ENCODE measurements at regions not wholly inside any gene's neighbourhood (a gene's known extent, or its start where the extent isn't known, plus 50 kb on each side); places are given as distances from the start of the nearest gene placed in this dataset.

GRCh38 chr15:39304201-39304841, 276.6 kb upstream of the THBS1 start:
- no peak overlapping the region for H3K4me3 Mint-ChIP-seq
- H3K27ac Mint-ChIP-seq = no peak overlapping the region
- H3K27me3 Mint-ChIP-seq = peaks cover 43 to 87% of the 10 kb centered on the region in 2 donors
- H3K9me3 Mint-ChIP-seq = no peaks in the 10 kb centered on the region
- no peaks in the 10 kb centered on the region for H3K4me1 Mint-ChIP-seq (ENCODE audit: low read depth in 2 of 2)
- DNase-seq (no peak), ATAC-seq (replicated peaks) (no peak)
- H3K36me3 Mint-ChIP-seq (ENCODE audit: insufficient read depth) = no peaks in the 10 kb centered on the region

- DNase-seq (no peak), ATAC-seq (replicated peaks) (no peak)
- no peaks in the 10 kb centered on the region for H3K36me3 Mint-ChIP-seq (ENCODE audit: insufficient read depth)
- no peaks in the 10 kb centered on the region for H3K9me3 Mint-ChIP-seq
- H3K4me1 Mint-ChIP-seq (ENCODE audit: low read depth in 2 of 2) = no peaks in the 10 kb centered on the region
- H3K4me3 Mint-ChIP-seq = no peak overlapping the region
- H3K27me3 Mint-ChIP-seq = peaks cover 36 to 81% of the 10 kb centered on the region in 2 donors
- no peak overlapping the region for H3K27ac Mint-ChIP-seq
Observed at GRCh38 chr15:39304931-39305728, 275.7 kb upstream of the THBS1 start.

DNA sequence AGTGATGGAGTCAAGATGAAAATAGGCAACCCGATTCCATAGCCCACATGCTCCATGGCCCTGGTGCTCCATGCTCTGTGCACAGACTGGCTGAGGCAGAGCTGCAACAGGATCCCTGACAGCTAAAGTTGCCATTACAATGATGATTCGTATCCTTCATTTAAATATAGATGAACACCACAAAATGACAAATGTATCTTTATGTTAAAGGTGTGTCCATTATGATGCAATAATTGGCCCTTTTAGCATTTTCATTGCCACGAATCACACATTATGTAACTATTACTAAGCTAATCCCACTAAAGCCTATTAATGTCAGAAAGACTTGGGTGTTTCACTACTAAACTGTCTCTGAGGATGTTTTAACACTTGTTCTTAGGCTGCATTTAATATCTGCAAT, 270.2 kb upstream of the THBS1 start:
- no peak for ATAC-seq (replicated peaks)
- H3K27me3 Mint-ChIP-seq = peaks cover 20 to 61% of the 10 kb centered on the region in 2 donors
- DNase-seq = no peak
- no peaks in the 10 kb centered on the region for H3K9me3 Mint-ChIP-seq
- no peak overlapping the region for H3K27ac Mint-ChIP-seq
- H3K4me1 Mint-ChIP-seq (ENCODE audit: low read depth in 2 of 2) = no peaks in the 10 kb centered on the region
- H3K4me3 Mint-ChIP-seq = no peak overlapping the region
- H3K36me3 Mint-ChIP-seq (ENCODE audit: insufficient read depth) = no peaks in the 10 kb centered on the region

DNA sequence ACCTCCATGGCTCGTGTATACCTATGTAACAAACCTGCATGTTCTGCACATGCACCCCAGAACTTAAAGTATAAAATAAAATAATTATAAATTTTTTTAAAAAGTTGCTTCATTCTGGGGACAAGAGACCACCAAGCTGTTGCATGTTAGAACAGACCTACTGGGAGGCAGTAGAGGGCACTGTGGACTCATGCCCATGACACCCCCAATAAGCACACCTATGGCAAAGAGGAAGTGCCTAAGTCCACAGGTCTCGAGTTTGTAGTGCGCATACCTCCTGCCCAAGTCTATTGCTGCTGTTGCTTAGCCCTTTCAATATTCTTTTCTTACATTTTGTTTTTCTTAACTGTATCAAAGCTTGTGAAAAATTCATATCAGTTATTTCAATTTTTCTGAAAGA, 267.9 kb upstream of the THBS1 start:
- no peaks in the 10 kb centered on the region for H3K36me3 Mint-ChIP-seq (ENCODE audit: insufficient read depth)
- H3K9me3 Mint-ChIP-seq = no peaks in the 10 kb centered on the region
- no peaks in the 10 kb centered on the region for H3K4me1 Mint-ChIP-seq (ENCODE audit: low read depth in 2 of 2)
- no peak overlapping the region for H3K4me3 Mint-ChIP-seq
- ATAC-seq (replicated peaks) (no peak), DNase-seq (no peak)
- peaks cover 18 to 42% of the 10 kb centered on the region in 2 donors for H3K27me3 Mint-ChIP-seq
- H3K27ac Mint-ChIP-seq = no peak overlapping the region

- Mint-ChIP-seq H3K27ac (no peak overlapping the region), H3K9me3 (no peaks in the 10 kb centered on the region), H3K36me3 (ENCODE audit: insufficient read depth) (no peaks in the 10 kb centered on the region), H3K27me3 (peaks cover 22 to 42% of the 10 kb centered on the region in 2 donors), H3K4me1 (ENCODE audit: low read depth in 2 of 2) (no peaks in the 10 kb centered on the region), H3K4me3 (no peak overlapping the region)
- DNase-seq (no peak), ATAC-seq (replicated peaks) (no peak)
Observed at GRCh38 chr15:39313467-39313866, 267.4 kb upstream of the THBS1 start.

DNA sequence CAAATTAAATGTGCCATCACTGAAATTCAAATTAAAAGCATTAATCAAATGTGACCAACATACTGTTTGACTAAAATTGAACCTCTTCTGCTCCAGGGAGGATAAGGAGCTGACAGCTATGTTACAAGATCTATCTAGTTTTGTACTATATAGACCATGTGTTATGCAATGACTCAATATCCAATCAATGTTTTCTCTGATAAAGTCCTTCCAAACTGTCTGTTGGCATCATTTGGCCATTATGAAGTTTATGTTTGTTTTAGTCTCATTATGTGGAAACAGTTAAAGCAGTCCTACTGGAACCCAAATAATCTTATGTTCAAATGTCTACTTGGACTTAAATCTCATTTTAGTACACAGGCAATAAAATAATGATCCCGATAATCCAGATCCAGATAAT, 267.0 kb upstream of the THBS1 start:
- Mint-ChIP-seq H3K4me3 (no peak overlapping the region), H3K9me3 (no peaks in the 10 kb centered on the region), H3K27me3 (peaks cover 27 to 40% of the 10 kb centered on the region in 2 donors), H3K27ac (no peak overlapping the region), H3K4me1 (ENCODE audit: low read depth in 2 of 2) (no peaks in the 10 kb centered on the region), H3K36me3 (ENCODE audit: insufficient read depth) (no peaks in the 10 kb centered on the region)
- no peak for DNase-seq
- no peak for ATAC-seq (replicated peaks)

DNA sequence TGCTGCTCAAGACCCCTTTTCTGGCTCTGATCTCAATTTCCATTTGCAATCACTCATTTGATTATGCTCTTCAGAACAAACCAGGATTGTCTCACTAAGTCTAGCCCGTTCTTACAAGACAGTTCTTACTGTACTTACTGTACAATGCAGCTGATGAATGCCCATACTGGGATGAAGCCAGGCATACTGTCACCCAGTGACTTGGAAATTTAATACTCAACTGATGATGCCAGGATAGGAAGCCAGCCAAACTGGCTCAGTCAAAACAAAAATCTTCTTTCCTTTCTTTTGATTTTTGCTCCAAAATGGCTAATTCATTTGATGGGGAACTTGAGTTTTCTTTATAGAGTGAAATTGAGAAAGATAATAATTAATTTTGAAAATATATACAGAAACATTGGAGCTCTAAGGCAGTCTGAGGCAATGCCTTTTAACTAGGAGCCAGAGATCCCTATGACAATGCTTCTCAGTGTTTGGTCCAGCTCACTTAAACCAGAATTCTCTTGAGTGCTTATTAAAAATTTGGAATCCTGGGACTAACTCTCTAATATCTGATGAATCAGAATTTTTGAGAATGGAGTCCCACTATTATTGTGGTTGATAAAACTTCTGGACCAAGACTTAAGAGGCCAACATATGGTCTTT, 265.6 kb upstream of the THBS1 start:
- Mint-ChIP-seq H3K27me3 (peaks cover 27 to 37% of the 10 kb centered on the region in 2 donors), H3K9me3 (no peaks in the 10 kb centered on the region), H3K4me1 (ENCODE audit: low read depth in 2 of 2) (no peaks in the 10 kb centered on the region), H3K27ac (no peak overlapping the region), H3K36me3 (ENCODE audit: insufficient read depth) (no peaks in the 10 kb centered on the region), H3K4me3 (no peak overlapping the region)
- DNase-seq (no peak), ATAC-seq (replicated peaks) (no peak)

GRCh38 chr15:39317225-39317624, 263.7 kb upstream of the THBS1 start:
- no peaks in the 10 kb centered on the region for H3K9me3 Mint-ChIP-seq
- no peaks in the 10 kb centered on the region for H3K36me3 Mint-ChIP-seq (ENCODE audit: insufficient read depth)
- peaks cover 26 to 33% of the 10 kb centered on the region in 2 donors for H3K27me3 Mint-ChIP-seq
- no peak overlapping the region for H3K4me3 Mint-ChIP-seq
- no peak for DNase-seq
- H3K27ac Mint-ChIP-seq = no peak overlapping the region
- H3K4me1 Mint-ChIP-seq (ENCODE audit: low read depth in 2 of 2) = no peaks in the 10 kb centered on the region
- no peak for ATAC-seq (replicated peaks)

DNA sequence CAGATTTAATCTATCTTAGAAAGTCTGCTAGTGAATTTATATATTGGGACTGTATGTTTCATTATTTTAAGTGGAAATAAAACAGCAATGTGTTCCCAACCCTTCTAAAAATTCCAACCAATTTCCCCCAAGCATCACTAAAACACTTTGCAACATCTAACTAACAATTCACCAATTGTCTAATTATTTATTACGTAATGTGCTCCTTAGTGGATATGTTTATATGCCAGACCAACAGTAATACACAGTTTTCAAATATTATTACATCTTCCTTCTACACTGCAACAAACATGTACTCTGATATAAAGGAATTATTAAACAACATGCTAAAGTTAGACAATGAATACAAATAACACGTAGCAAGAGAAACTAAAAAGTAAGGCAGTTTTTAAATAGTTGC, 262.6 kb upstream of the THBS1 start:
- no peak for DNase-seq
- no peak for ATAC-seq (replicated peaks)
- Mint-ChIP-seq H3K27ac (no peak overlapping the region), H3K27me3 (peaks cover 27 to 28% of the 10 kb centered on the region in 2 donors), H3K36me3 (ENCODE audit: insufficient read depth) (no peaks in the 10 kb centered on the region), H3K4me3 (no peak overlapping the region), H3K9me3 (no peaks in the 10 kb centered on the region), H3K4me1 (ENCODE audit: low read depth in 2 of 2) (no peaks in the 10 kb centered on the region)

DNA sequence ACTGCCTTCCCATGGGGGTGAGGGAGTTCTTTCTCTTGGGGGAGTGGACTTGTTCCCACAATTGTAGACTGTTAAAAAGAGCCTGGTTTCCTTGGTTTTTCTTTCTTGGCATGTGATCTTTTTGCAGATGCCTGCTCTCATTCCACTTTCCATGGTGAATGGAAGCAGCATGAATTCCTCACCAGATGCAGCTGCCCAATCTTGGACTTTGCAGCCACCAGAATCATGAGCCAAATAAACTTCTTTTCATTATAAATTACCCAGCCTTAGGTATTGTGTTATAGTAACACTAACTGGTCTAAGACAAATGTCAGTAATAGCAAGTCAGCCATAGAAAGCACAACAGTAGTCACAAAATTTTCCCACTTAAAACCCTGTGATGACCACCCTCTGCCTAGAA, 260.5 kb upstream of the THBS1 start:
- peaks cover 28% of the 10 kb centered on the region in 2 donors for H3K27me3 Mint-ChIP-seq
- no peaks in the 10 kb centered on the region for H3K4me1 Mint-ChIP-seq (ENCODE audit: low read depth in 2 of 2)

GRCh38 chr15:39320886-39321285, 260.0 kb upstream of the THBS1 start:
- ATAC-seq (replicated peaks) = no peak
- Mint-ChIP-seq H3K4me3 (no peak overlapping the region), H3K4me1 (ENCODE audit: low read depth in 2 of 2) (no peaks in the 10 kb centered on the region), H3K9me3 (no peaks in the 10 kb centered on the region), H3K36me3 (ENCODE audit: insufficient read depth) (no peaks in the 10 kb centered on the region), H3K27ac (no peak overlapping the region), H3K27me3 (peaks cover 33 to 34% of the 10 kb centered on the region in 2 donors)
- no peak for DNase-seq

More for the DNA sequence above, 260.5 kb upstream of the THBS1 start:
- Mint-ChIP-seq H3K9me3 (no peaks in the 10 kb centered on the region), H3K27ac (no peak overlapping the region), H3K4me3 (no peak overlapping the region), H3K36me3 (ENCODE audit: insufficient read depth) (no peaks in the 10 kb centered on the region)
- ATAC-seq (replicated peaks) = no peak
- no peak for DNase-seq

- Mint-ChIP-seq H3K27ac (no peak overlapping the region), H3K27me3 (peaks cover 41 to 44% of the 10 kb centered on the region in 2 donors), H3K9me3 (no peaks in the 10 kb centered on the region), H3K4me3 (no peak overlapping the region), H3K4me1 (ENCODE audit: low read depth in 2 of 2) (no peaks in the 10 kb centered on the region), H3K36me3 (ENCODE audit: insufficient read depth) (no peaks in the 10 kb centered on the region)
- DNase-seq (no peak), ATAC-seq (replicated peaks) (no peak)
Observed at GRCh38 chr15:39321977-39322376, 258.9 kb upstream of the THBS1 start.

GRCh38 chr15:39323157-39323556, 257.7 kb upstream of the THBS1 start:
- no peaks in the 10 kb centered on the region for H3K4me1 Mint-ChIP-seq (ENCODE audit: low read depth in 2 of 2)
- DNase-seq (no peak), ATAC-seq (replicated peaks) (no peak)
- peaks cover 41 to 51% of the 10 kb centered on the region in 2 donors for H3K27me3 Mint-ChIP-seq
- no peak overlapping the region for H3K4me3 Mint-ChIP-seq
- H3K27ac Mint-ChIP-seq = no peak overlapping the region
- no peaks in the 10 kb centered on the region for H3K36me3 Mint-ChIP-seq (ENCODE audit: insufficient read depth)
- no peaks in the 10 kb centered on the region for H3K9me3 Mint-ChIP-seq

- ATAC-seq (replicated peaks) (no peak), DNase-seq (no peak)
- H3K9me3 Mint-ChIP-seq = no peaks in the 10 kb centered on the region
- peaks cover 38 to 51% of the 10 kb centered on the region in 2 donors for H3K27me3 Mint-ChIP-seq
- no peak overlapping the region for H3K27ac Mint-ChIP-seq
- no peak overlapping the region for H3K4me3 Mint-ChIP-seq
- no peaks in the 10 kb centered on the region for H3K36me3 Mint-ChIP-seq (ENCODE audit: insufficient read depth)
- H3K4me1 Mint-ChIP-seq (ENCODE audit: low read depth in 2 of 2) = no peaks in the 10 kb centered on the region
Observed at GRCh38 chr15:39323706-39324105, 257.2 kb upstream of the THBS1 start.
